CD4-positive, alpha-beta T cell treated with Interleukin-21 for 1 hour (primary cell): ENCODE measurements at regions not wholly inside any gene's neighbourhood (a gene's known extent, or its start where the extent isn't known, plus 50 kb on each side); places are given as distances from the start of the nearest gene placed in this dataset.

Source experiments
- DNase-seq: peaks from one replicate; pipeline ENCODE4 v3.0.0-alpha.2; 2020

GRCh38 chr5:63310644-63311043 is 651.6 kb downstream of the HTR1A start:
- no peak for DNase-seq

GRCh38 chr5:63306909-63307308 is 655.3 kb downstream of the HTR1A start:
- DNase-seq: no peak

- no peak for DNase-seq
Observed at GRCh38 chr5:63293317-63293716, 668.9 kb downstream of the HTR1A start.

GRCh38 chr5:63286724-63287123 is 675.5 kb downstream of the HTR1A start:
- DNase-seq: no peak

GRCh38 chr5:63263411-63263810 is 684.8 kb downstream of the LRRC70 start:
- no peak for DNase-seq

GRCh38 chr5:63262185-63262981 is 683.8 kb downstream of the LRRC70 start:
- no peak for DNase-seq

- no peak for DNase-seq
Observed at GRCh38 chr5:63261695-63262094, 683.1 kb downstream of the LRRC70 start.

GRCh38 chr5:63255594-63255993 is 677.0 kb downstream of the LRRC70 start:
- no peak for DNase-seq

GRCh38 chr5:63250939-63251338 is 672.3 kb downstream of the LRRC70 start:
- no peak for DNase-seq

GRCh38 chr5:63249960-63250359 is 671.3 kb downstream of the LRRC70 start:
- DNase-seq: no peak

- DNase-seq: no peak
Observed at GRCh38 chr5:63247651-63248050, 669.0 kb downstream of the LRRC70 start.

GRCh38 chr5:63245271-63245670 is 666.7 kb downstream of the LRRC70 start:
- DNase-seq: no peak

GRCh38 chr5:63240063-63240755 is 661.6 kb downstream of the LRRC70 start:
- no peak for DNase-seq

GRCh38 chr5:63233911-63234310 is 655.3 kb downstream of the LRRC70 start:
- no peak for DNase-seq

- DNase-seq: no peak
Observed at GRCh38 chr5:63233361-63233760, 654.7 kb downstream of the LRRC70 start.

- DNase-seq: no peak
Observed at GRCh38 chr5:63230754-63231153, 652.1 kb downstream of the LRRC70 start.

- no peak for DNase-seq
Observed at GRCh38 chr5:63228154-63228553, 649.5 kb downstream of the LRRC70 start.

- no peak for DNase-seq
Observed at GRCh38 chr5:63220244-63220643, 641.6 kb downstream of the LRRC70 start.

- DNase-seq: no peak
Observed at GRCh38 chr5:63217422-63217821, 638.8 kb downstream of the LRRC70 start.

- no peak for DNase-seq
Observed at GRCh38 chr5:63213256-63213655, 634.6 kb downstream of the LRRC70 start.

- no peak for DNase-seq
Observed at GRCh38 chr5:63211448-63212132, 633.0 kb downstream of the LRRC70 start.

GRCh38 chr5:63205976-63206375 is 627.4 kb downstream of the LRRC70 start:
- no peak for DNase-seq

GRCh38 chr5:63201738-63202137 is 623.1 kb downstream of the LRRC70 start:
- DNase-seq: no peak

GRCh38 chr5:63194126-63194525 is 615.5 kb downstream of the LRRC70 start:
- no peak for DNase-seq
